MCF 10A (cell line): ENCODE measurements at regions not wholly inside any gene's neighbourhood (a gene's known extent, or its start where the extent isn't known, plus 50 kb on each side); places are given as distances from the start of the nearest gene placed in this dataset.

Experiments used
- BruUV-seq: library from RNA; stranded (reverse); fragments of 400-500 nt; replicated peaks from 2 replicates; lab custom pipeline; 2021; lab: Mats Ljungman, UMichigan
- CTCF ChIA-PET: fragments of 300-600 bp; sonication (Branson Sonifier 250); formaldehyde crosslinking; extraction: SDS; loops from one replicate; lab custom pipeline; 2021; ENCODE audit warnings: antibody characterized with exemption, inconsistent platforms; lab: Yijun Ruan, JAX
- POLR2A ChIA-PET: fragments of 300-600, 350-650 bp; sonication (Branson Sonifier 250); formaldehyde crosslinking; extraction: SDS; loops from one replicate; lab custom pipeline; 2020; ENCODE audit warnings: antibody characterized with exemption, inconsistent platforms; lab: Yijun Ruan, JAX
- DNase-seq: peaks from one replicate; pipeline ENCODE4 v3.0.0-alpha.2; 2018; ENCODE audit not compliant: unreplicated experiment
- H3K27ac Mint-ChIP-seq: one replicate; pipeline ENCODE4 v1.8.0; 2022; ENCODE audit warnings: mild to moderate bottlenecking, low read depth, mixed read lengths; ENCODE audit not compliant: unreplicated experiment
- H3K27me3 Mint-ChIP-seq: one replicate; pipeline ENCODE4 v1.8.0; 2022; ENCODE audit warnings: mixed read lengths; ENCODE audit not compliant: insufficient read depth, unreplicated experiment
- H3K36me3 Mint-ChIP-seq: one replicate; pipeline ENCODE4 v1.8.0; 2022; ENCODE audit warnings: mild to moderate bottlenecking, moderate library complexity, mixed read lengths; ENCODE audit not compliant: insufficient read depth, unreplicated experiment
- H3K4me1 Mint-ChIP-seq: one replicate; pipeline ENCODE4 v1.8.0; 2022; ENCODE audit warnings: mixed read lengths; ENCODE audit not compliant: insufficient read depth, unreplicated experiment
- H3K4me3 Mint-ChIP-seq: one replicate; pipeline ENCODE4 v1.8.0; 2022; ENCODE audit warnings: mild to moderate bottlenecking, moderate library complexity, mixed read lengths; ENCODE audit not compliant: unreplicated experiment
- H3K9me3 Mint-ChIP-seq: one replicate; pipeline ENCODE4 v1.8.0; 2022; ENCODE audit warnings: mixed read lengths; ENCODE audit not compliant: unreplicated experiment
- intact Hi-C: fragments of 100-400 bp; cut with micrococcal nuclease; formaldehyde crosslinking; loops from 2 replicates; pipeline ENCODE4 v1.14.1; 2022
- TF ChIP-seq, protein P1 (sequence below): fragments of 200-600 bp; IDR thresholded peaks from one replicate; pipeline ENCODE4 v1.8.0; 2022; ENCODE audit warnings: antibody characterized with exemption, mild to moderate bottlenecking; ENCODE audit not compliant: unreplicated experiment

GRCh38 chr6:9523462-9523861, 891.4 kb downstream of the TFAP2A start:
- intact Hi-C loops, result no loop called here
- H3K36me3 Mint-ChIP-seq, result no peaks in the 10 kb centered on the region
- no peak overlapping the region for H3K4me3 Mint-ChIP-seq
- peak; percentile 26 for DNase-seq
- H3K27me3 Mint-ChIP-seq, result no peaks in the 10 kb centered on the region
- no TSS peak for BruUV-seq
- peak overlapping the region; percentile 79 for H3K27ac Mint-ChIP-seq
- peaks cover 45% of the 10 kb centered on the region for H3K4me1 Mint-ChIP-seq
- TF ChIP-seq, protein P1, sequence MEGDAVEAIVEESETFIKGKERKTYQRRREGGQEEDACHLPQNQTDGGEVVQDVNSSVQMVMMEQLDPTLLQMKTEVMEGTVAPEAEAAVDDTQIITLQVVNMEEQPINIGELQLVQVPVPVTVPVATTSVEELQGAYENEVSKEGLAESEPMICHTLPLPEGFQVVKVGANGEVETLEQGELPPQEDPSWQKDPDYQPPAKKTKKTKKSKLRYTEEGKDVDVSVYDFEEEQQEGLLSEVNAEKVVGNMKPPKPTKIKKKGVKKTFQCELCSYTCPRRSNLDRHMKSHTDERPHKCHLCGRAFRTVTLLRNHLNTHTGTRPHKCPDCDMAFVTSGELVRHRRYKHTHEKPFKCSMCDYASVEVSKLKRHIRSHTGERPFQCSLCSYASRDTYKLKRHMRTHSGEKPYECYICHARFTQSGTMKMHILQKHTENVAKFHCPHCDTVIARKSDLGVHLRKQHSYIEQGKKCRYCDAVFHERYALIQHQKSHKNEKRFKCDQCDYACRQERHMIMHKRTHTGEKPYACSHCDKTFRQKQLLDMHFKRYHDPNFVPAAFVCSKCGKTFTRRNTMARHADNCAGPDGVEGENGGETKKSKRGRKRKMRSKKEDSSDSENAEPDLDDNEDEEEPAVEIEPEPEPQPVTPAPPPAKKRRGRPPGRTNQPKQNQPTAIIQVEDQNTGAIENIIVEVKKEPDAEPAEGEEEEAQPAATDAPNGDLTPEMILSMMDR, result no peak
- ChIA-PET CTCF (interaction anchor here (0.5 kb wide), 1 partner anchor 743 kb away, joined by 3 read pairs; no protein-coding TSS in a partner anchor), POLR2A (interaction anchor here (0.7 to 2.2 kb wide), 3 partner anchors 9 to 904 kb away, joined by 3 to 6 read pairs (median 3); no protein-coding TSS in a partner anchor)
- peaks cover 8% of the 10 kb centered on the region for H3K9me3 Mint-ChIP-seq

DNA sequence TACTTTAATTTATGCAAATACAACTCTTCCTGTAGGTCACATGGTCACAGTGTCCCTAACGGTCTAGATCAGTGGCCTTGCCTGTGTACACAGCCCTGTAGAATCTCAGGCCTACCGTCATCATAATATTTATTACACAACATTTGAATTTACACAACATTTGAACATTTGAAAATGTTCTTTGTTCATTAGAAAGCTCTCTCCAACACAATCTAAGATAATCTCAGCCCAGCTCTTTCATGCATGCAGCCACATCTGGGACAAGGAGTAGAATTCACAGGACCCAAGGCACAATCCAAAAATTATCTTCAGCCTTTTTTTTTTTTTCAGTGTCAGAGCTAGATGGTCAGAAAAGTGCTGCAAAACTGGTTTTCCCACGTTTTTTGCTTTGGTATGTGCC, 892.8 kb downstream of the TFAP2A start:
- intact Hi-C loops, result no loop called here
- CTCF ChIA-PET, result interaction anchor here (0.6 to 1.1 kb wide), 2 partner anchors 14 to 100 kb away, joined by 3 read pairs; no protein-coding TSS in a partner anchor

DNA sequence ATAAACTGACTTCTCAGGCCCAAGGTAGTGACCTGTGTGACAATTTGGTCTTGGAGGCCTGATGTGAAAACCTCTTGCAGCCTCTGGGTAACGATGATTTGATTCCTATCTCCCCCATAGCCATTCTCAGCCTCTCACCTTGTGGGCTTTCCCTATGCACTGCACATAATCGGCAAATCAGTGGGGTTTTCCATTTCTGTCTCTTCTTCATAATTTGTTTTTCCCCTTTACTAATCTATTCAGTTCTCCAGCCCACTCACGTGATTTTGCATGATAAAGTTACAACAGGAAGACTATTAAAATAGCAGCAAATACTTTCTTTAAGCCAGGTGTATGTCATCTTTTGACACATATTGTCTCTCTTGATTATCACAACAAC, 893.7 kb downstream of the TFAP2A start:
- Mint-ChIP-seq H3K27ac (peak overlapping the region; percentile 82), H3K27me3 (no peaks in the 10 kb centered on the region), H3K36me3 (no peaks in the 10 kb centered on the region), H3K4me3 (no peak overlapping the region), H3K4me1 (peaks cover 49% of the 10 kb centered on the region), H3K9me3 (no peaks in the 10 kb centered on the region)
- BruUV-seq, result no TSS peak
- no peak for DNase-seq
- intact Hi-C loops, result no loop called here
- ChIA-PET POLR2A (interaction anchor here (0.6 to 1.3 kb wide), 3 partner anchors 8 to 894 kb away, joined by 3 to 10 read pairs (median 5); no protein-coding TSS in a partner anchor), CTCF (no interaction called here)
- TF ChIP-seq, protein P1, result no peak

More for the DNA sequence above, 892.8 kb downstream of the TFAP2A start:
- TF ChIP-seq, protein P1, result no peak
- no peak for DNase-seq
- no peaks in the 10 kb centered on the region for H3K27me3 Mint-ChIP-seq
- POLR2A ChIA-PET, result interaction anchor here (2.2 kb wide), 1 partner anchor 10 kb away, joined by 6 read pairs; no protein-coding TSS in a partner anchor
- peaks cover 3% of the 10 kb centered on the region for H3K9me3 Mint-ChIP-seq
- no TSS peak for BruUV-seq
- no peaks in the 10 kb centered on the region for H3K36me3 Mint-ChIP-seq
- no peak overlapping the region for H3K4me3 Mint-ChIP-seq
- peaks cover 43% of the 10 kb centered on the region for H3K4me1 Mint-ChIP-seq
- peak overlapping the region; percentile 69 for H3K27ac Mint-ChIP-seq

- H3K36me3 Mint-ChIP-seq, result no peaks in the 10 kb centered on the region
- TF ChIP-seq, protein P1, result no peak
- no TSS peak for BruUV-seq
- DNase-seq, result peak; percentile 65
- H3K4me1 Mint-ChIP-seq, result peaks cover 49% of the 10 kb centered on the region
- no peaks in the 10 kb centered on the region for H3K9me3 Mint-ChIP-seq
- ChIA-PET POLR2A (interaction anchor here (0.6 to 1.3 kb wide), 4 partner anchors 9 to 895 kb away, joined by 3 to 10 read pairs (median 4); no protein-coding TSS in a partner anchor), CTCF (interaction anchor here (0.5 to 0.7 kb wide), 3 partner anchors 141 to 783 kb away, joined by 3 to 5 read pairs (median 4); no protein-coding TSS in a partner anchor)
- no peak overlapping the region for H3K4me3 Mint-ChIP-seq
- intact Hi-C loops, result no loop called here
- no peaks in the 10 kb centered on the region for H3K27me3 Mint-ChIP-seq
- peak overlapping the region; percentile 82 for H3K27ac Mint-ChIP-seq
These were observed 894.3 kb downstream of the TFAP2A start for GRCh38 chr6:9520417-9521151.
